Astrocyte (in vitro differentiated cells and primary cell): ENCODE measurements at regions not wholly inside any gene's neighbourhood (a gene's known extent, or its start where the extent isn't known, plus 50 kb on each side); places are given as distances from the start of the nearest gene placed in this dataset.

Source experiments
- EZH2 ChIP-seq: IDR thresholded peaks from 2 replicates; pipeline ENCODE4 v1.6.1; 2012; ENCODE audit warnings: mild to moderate bottlenecking, low read length, inconsistent platforms; ENCODE audit not compliant: insufficient read depth
- TF ChIP-seq, protein P1 (sequence below): IDR thresholded peaks from 2 replicates; pipeline ENCODE4 v1.5.1; 2011; ENCODE audit warnings: low read depth, mild to moderate bottlenecking, inconsistent platforms, low read length, moderate library complexity; ENCODE audit not compliant: insufficient read depth

DNA sequence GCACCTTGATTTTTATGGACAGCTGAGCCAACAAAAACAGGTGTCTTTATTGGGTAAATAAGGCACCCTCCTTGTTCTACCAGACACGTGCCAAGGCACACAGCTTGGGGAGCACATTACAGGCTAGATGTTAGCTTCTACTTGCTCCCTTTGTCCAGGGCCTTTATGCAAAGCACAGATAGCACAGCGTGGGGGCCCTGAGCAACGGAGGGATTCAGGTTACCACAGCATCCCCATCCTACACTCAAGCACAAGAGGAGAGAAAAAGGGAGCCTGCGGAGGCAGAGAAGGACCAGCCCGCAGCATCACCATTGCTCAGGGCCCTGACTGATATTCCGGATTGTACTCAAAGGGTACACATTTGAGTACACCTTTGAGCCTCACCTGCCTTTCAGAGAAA, 181.7 kb upstream of the KIF2A start:
- TF ChIP-seq, protein P1, sequence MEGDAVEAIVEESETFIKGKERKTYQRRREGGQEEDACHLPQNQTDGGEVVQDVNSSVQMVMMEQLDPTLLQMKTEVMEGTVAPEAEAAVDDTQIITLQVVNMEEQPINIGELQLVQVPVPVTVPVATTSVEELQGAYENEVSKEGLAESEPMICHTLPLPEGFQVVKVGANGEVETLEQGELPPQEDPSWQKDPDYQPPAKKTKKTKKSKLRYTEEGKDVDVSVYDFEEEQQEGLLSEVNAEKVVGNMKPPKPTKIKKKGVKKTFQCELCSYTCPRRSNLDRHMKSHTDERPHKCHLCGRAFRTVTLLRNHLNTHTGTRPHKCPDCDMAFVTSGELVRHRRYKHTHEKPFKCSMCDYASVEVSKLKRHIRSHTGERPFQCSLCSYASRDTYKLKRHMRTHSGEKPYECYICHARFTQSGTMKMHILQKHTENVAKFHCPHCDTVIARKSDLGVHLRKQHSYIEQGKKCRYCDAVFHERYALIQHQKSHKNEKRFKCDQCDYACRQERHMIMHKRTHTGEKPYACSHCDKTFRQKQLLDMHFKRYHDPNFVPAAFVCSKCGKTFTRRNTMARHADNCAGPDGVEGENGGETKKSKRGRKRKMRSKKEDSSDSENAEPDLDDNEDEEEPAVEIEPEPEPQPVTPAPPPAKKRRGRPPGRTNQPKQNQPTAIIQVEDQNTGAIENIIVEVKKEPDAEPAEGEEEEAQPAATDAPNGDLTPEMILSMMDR: no peak
- TF ChIP-seq EZH2: no peak
